Left ventricle myocardium inferior (tissue), 1 donor: ENCODE measurements at regions not wholly inside any gene's neighbourhood (a gene's known extent, or its start where the extent isn't known, plus 50 kb on each side); places are given as distances from the start of the nearest gene placed in this dataset.
"Not testable (repeated sequence)": the region's sequence is repeated elsewhere in the genome, so short reads cannot be mapped to it uniquely, and the experiment has no call there.

Source experiments
- DNase-seq: peaks from one replicate; pipeline ENCODE4 v3.0.0-alpha.2; 2020
- H3K27ac ChIP-seq: fragments of 200-600 bp; replicated peaks from 2 replicates; pipeline ENCODE4 v1.8.0; 2021
- H3K27me3 ChIP-seq: fragments of 200-600 bp; 2 replicates; pipeline ENCODE4 v1.8.0; 2021; ENCODE audit warnings: low read depth
- H3K36me3 ChIP-seq: fragments of 200-600 bp; 2 replicates; pipeline ENCODE4 v1.8.0; 2021
- H3K4me1 ChIP-seq: fragments of 200-600 bp; 2 replicates; pipeline ENCODE4 v1.8.0; 2021
- H3K4me3 ChIP-seq: fragments of 200-600 bp; 2 replicates; pipeline ENCODE4 v1.8.0; 2021; ENCODE audit warnings: mild to moderate bottlenecking, moderate library complexity
- H3K9me3 ChIP-seq: fragments of 200-600 bp; replicated peaks from 2 replicates; pipeline ENCODE4 v1.8.0; 2021
- CTCF ChIP-seq: fragments of 200-600 bp; IDR thresholded peaks from 2 replicates; pipeline ENCODE4 v1.8.0; 2021; ENCODE audit warnings: antibody characterized with exemption, mild to moderate bottlenecking, borderline replicate concordance
- intact Hi-C: fragments of 100-400 bp; cut with micrococcal nuclease; formaldehyde crosslinking; loops from one replicate; pipeline ENCODE4 v1.11.0; 2022
- donor health status: DM: no; HTN: yes; CAD: no; lungs with severe emphysema.

- TF ChIP-seq CTCF = no peak
- Histone ChIP-seq H3K4me3 (no peak overlapping the region), H3K36me3 (no peaks in the 10 kb centered on the region), H3K9me3 (no peaks in the 10 kb centered on the region), H3K4me1 (no peaks in the 10 kb centered on the region), H3K27ac (no peak overlapping the region), H3K27me3 (no peaks in the 10 kb centered on the region)
- intact Hi-C loops = no loop called here
- no peak for DNase-seq
Observed at GRCh38 chr6:134394208-134394607, 76.3 kb upstream of the SGK1 start.

- Histone ChIP-seq H3K27me3 (no peaks in the 10 kb centered on the region), H3K4me1 (no peaks in the 10 kb centered on the region), H3K36me3 (no peaks in the 10 kb centered on the region), H3K27ac (no peak overlapping the region), H3K4me3 (no peak overlapping the region), H3K9me3 (no peaks in the 10 kb centered on the region)
- DNase-seq = no peak
- TF ChIP-seq CTCF = no peak
- intact Hi-C loops = no loop called here
Observed at GRCh38 chr6:134391205-134391604, 73.3 kb upstream of the SGK1 start.

- Histone ChIP-seq H3K4me3 (no peak overlapping the region), H3K27ac (no peak overlapping the region), H3K36me3 (no peaks in the 10 kb centered on the region), H3K27me3 (no peaks in the 10 kb centered on the region), H3K9me3 (no peaks in the 10 kb centered on the region), H3K4me1 (no peaks in the 10 kb centered on the region)
- DNase-seq = no peak
- intact Hi-C loops = no loop called here
- TF ChIP-seq CTCF = no peak
Observed at GRCh38 chr6:134389658-134390057, 71.7 kb upstream of the SGK1 start.

GRCh38 chr6:134389129-134389528 is 71.2 kb upstream of the SGK1 start:
- no peak for TF ChIP-seq CTCF
- intact Hi-C loops = no loop called here

GRCh38 chr6:134386482-134386881 is 68.6 kb upstream of the SGK1 start:
- H3K4me3 ChIP-seq, DNase-seq, H3K4me1 ChIP-seq, H3K36me3 ChIP-seq, H3K9me3 ChIP-seq, H3K27ac ChIP-seq, intact Hi-C loops, H3K27me3 ChIP-seq: not testable (repeated sequence)

More at GRCh38 chr6:134389129-134389528, 71.2 kb upstream of the SGK1 start:
- Histone ChIP-seq H3K4me3 (no peak overlapping the region), H3K27ac (no peak overlapping the region), H3K9me3 (no peaks in the 10 kb centered on the region), H3K4me1 (no peaks in the 10 kb centered on the region), H3K27me3 (no peaks in the 10 kb centered on the region), H3K36me3 (no peaks in the 10 kb centered on the region)
- DNase-seq = no peak

- Histone ChIP-seq H3K4me1 (no peaks in the 10 kb centered on the region), H3K4me3 (no peak overlapping the region), H3K27me3 (no peaks in the 10 kb centered on the region), H3K36me3 (no peaks in the 10 kb centered on the region), H3K9me3 (no peaks in the 10 kb centered on the region), H3K27ac (no peak overlapping the region)
- no peak for TF ChIP-seq CTCF
- intact Hi-C loops = no loop called here
- DNase-seq = no peak
Observed at GRCh38 chr6:134381959-134382358, 64.0 kb upstream of the SGK1 start.
